Adrenal gland (tissue), 5 donors: ENCODE measurements at regions not wholly inside any gene's neighbourhood (a gene's known extent, or its start where the extent isn't known, plus 50 kb on each side); places are given as distances from the start of the nearest gene placed in this dataset.

Source experiments
- POLR2A ChIP-seq, 2 donors: fragments of 450-650 bp; IDR thresholded peaks; one replicate each; pipeline ENCODE4 v1.6.1; 2017; ENCODE audit warnings: antibody characterized with exemption in 2 of 2, mild to moderate bottlenecking in 2 of 2, moderate library complexity in 1 of 2
- TF ChIP-seq, protein P1 (sequence below), 6 experiments: fragments of 450-650 bp in 4 of 6; fragments of 200-600 bp in 2 of 6; sonication (generic) in 1 of 6; IDR thresholded peaks; 1 replicate in 5 of 6; 2 replicates in 1 of 6; pipeline versions ENCODE4 v1.5.1 to v1.8.0; 2016 to 2021; ENCODE audit warnings: antibody characterized with exemption in 6 of 6, mild to moderate bottlenecking in 2 of 6, moderate library complexity in 1 of 6
- donor health status: DM: no; HTN: no; CAD: no.

DNA sequence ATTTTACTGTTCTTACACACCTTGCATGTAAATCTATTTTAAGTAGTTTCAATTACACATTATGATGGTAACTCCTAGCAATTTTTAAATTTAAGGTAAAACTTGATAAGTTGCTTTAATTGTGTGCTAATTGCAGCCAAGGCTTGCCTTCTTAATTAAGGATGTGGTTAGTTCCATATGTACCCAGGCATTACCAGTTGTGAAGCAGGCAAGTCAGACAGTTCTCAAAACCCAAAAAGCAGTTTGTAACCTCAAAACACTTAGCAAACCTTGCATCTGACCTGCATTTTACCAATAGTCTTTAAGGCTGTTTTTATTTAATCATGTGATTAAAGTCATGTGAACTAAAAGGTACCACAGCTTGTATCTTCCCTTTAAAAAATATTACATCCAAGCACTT, 1159.4 kb downstream of the DSC3 start:
- no peak for TF ChIP-seq POLR2A (IDR thresholded peaks at IDR 0.05)
- TF ChIP-seq, protein P1, sequence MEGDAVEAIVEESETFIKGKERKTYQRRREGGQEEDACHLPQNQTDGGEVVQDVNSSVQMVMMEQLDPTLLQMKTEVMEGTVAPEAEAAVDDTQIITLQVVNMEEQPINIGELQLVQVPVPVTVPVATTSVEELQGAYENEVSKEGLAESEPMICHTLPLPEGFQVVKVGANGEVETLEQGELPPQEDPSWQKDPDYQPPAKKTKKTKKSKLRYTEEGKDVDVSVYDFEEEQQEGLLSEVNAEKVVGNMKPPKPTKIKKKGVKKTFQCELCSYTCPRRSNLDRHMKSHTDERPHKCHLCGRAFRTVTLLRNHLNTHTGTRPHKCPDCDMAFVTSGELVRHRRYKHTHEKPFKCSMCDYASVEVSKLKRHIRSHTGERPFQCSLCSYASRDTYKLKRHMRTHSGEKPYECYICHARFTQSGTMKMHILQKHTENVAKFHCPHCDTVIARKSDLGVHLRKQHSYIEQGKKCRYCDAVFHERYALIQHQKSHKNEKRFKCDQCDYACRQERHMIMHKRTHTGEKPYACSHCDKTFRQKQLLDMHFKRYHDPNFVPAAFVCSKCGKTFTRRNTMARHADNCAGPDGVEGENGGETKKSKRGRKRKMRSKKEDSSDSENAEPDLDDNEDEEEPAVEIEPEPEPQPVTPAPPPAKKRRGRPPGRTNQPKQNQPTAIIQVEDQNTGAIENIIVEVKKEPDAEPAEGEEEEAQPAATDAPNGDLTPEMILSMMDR (IDR thresholded peaks at IDR 0.05), result no peak
